Pancreas (tissue), 10 donors: ENCODE measurements at regions not wholly inside any gene's neighbourhood (a gene's known extent, or its start where the extent isn't known, plus 50 kb on each side); places are given as distances from the start of the nearest gene placed in this dataset.

Source experiments
- ATAC-seq, 4 donors: fragments of 200-7000 bp; cut with Tn5 transposase; one replicate each; pipeline versions ENCODE4 v1.8.0 to v1.9.1; 2020; ENCODE audit warnings: mild to moderate bottlenecking in 4 of 4, moderate library complexity in 4 of 4
- DNase-seq, 6 donors: peaks; one replicate each; pipeline ENCODE4 v3.0.0-alpha.2; 2020
- FAIRE-seq: peaks from 2 replicates; lab custom pipeline; 2012; peaks lifted over from hg19 to GRCh38; lab: Jason Lieb, UNC
- H3K27ac ChIP-seq, 4 donors: fragments of 200-600 bp; sonication (generic); 1 replicate in 3 of 4; 2 replicates in 1 of 4; pipeline versions ENCODE4 v1.5.0 to v1.8.0; 2020
- H3K27me3 ChIP-seq, 4 donors: fragments of 200-600 bp; one replicate each; pipeline ENCODE4 v1.8.0; 2021
- H3K36me3 ChIP-seq, 3 donors: fragments of 200-600 bp; sonication (generic) in 1 of 3; one replicate each; pipeline versions ENCODE4 v1.5.0 to v1.8.0; 2020 to 2021
- H3K4me1 ChIP-seq, 3 donors: fragments of 200-600 bp; one replicate each; pipeline ENCODE4 v1.8.0; 2021
- H3K4me3 ChIP-seq, 4 donors: fragments of 200-600 bp; sonication (generic) in 2 of 4; one replicate each; pipeline versions ENCODE4 v1.5.0 to v1.8.0; 2020 to 2021
- H3K9me3 ChIP-seq, 4 donors: fragments of 200-600 bp; one replicate each; pipeline ENCODE4 v1.8.0; 2021
- WGBS, 2 donors: extraction: QIAGEN DNeasy Blood & Tissue Kit; methylation state at CpG; one replicate each; pipeline ENCODE4 v1.1.7; 2013; 5-methylcytosine and 5-hydroxymethylcytosine counted together
- intact Hi-C, 3 donors: fragments of 100-400 bp; cut with DNase I; formaldehyde crosslinking; loops; one replicate each; pipeline versions ENCODE4 v1.11.1 to v1.14.2; 2022
- TF ChIP-seq, protein P1 (sequence below), 4 donors: fragments of 200-600 bp; sonication (generic) in 3 of 4; IDR thresholded peaks; one replicate each; pipeline versions ENCODE4 v1.5.0 to v1.8.0; 2021; ENCODE audit warnings: antibody characterized with exemption in 4 of 4
- donor health status: healthy with polysubstance abuse.
- donor health status: DM: no; HTN: no; CAD: no; lungs with moderate emphysema.
- donor health status: DM: no; HTN: no; CAD: no.
- donor health status: control.
- donor health status: control.
- donor health status: Bipolar disorder and iron deficiency.
- donor health status: DM: yes; HTN: yes; CAD: no.
- donor health status: DM: no; HTN: no; CAD: no.
- donor health status: DM: no; HTN: no; CAD: no.
- donor health status: DM: yes; HTN: yes; CAD: no.

DNA sequence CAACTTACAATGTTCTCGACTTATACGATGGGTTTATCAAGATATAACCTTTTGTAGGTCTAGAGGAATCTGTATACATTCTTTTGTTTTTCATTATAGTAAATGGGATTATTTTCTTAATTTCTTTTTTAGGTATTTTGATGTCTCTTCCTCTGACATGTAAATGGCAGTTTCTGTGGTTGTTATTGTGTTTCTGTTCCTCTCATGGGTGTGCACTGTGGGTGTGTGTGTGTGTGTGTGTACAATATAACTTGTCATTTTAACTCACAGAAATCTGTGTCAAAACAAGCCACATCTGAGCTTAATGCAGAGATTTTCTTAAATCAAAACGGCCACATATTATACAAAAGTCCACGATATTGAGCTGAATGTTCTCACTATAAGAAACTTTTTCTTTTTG is 1300.8 kb upstream of the B3GALT2 start:
- DNase-seq (no peak), FAIRE-seq (no peak), ATAC-seq (no peak)
- WGBS, 2 donors, result 61 to 72% methylated on average over 4 of the region's 4 CpGs
- H3K9me3 ChIP-seq, result no peaks in the 10 kb centered on the region
- no peak overlapping the region for H3K4me3 ChIP-seq
- H3K4me1 ChIP-seq, result no peaks in the 10 kb centered on the region
- no peaks in the 10 kb centered on the region for H3K36me3 ChIP-seq
- H3K27me3 ChIP-seq, result no peaks in the 10 kb centered on the region
- no peak overlapping the region for H3K27ac ChIP-seq
- intact Hi-C loops, result no loop called here
- TF ChIP-seq, protein P1, sequence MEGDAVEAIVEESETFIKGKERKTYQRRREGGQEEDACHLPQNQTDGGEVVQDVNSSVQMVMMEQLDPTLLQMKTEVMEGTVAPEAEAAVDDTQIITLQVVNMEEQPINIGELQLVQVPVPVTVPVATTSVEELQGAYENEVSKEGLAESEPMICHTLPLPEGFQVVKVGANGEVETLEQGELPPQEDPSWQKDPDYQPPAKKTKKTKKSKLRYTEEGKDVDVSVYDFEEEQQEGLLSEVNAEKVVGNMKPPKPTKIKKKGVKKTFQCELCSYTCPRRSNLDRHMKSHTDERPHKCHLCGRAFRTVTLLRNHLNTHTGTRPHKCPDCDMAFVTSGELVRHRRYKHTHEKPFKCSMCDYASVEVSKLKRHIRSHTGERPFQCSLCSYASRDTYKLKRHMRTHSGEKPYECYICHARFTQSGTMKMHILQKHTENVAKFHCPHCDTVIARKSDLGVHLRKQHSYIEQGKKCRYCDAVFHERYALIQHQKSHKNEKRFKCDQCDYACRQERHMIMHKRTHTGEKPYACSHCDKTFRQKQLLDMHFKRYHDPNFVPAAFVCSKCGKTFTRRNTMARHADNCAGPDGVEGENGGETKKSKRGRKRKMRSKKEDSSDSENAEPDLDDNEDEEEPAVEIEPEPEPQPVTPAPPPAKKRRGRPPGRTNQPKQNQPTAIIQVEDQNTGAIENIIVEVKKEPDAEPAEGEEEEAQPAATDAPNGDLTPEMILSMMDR (IDR thresholded peaks at IDR 0.05), result no peak

GRCh38 chr1:194485432-194485831 is 1299.0 kb upstream of the B3GALT2 start:
- H3K4me1 ChIP-seq, result no peaks in the 10 kb centered on the region
- H3K4me3 ChIP-seq, result no peak overlapping the region
- TF ChIP-seq, protein P1 (IDR thresholded peaks at IDR 0.05), result no peak
- no peaks in the 10 kb centered on the region for H3K9me3 ChIP-seq
- no peaks in the 10 kb centered on the region for H3K36me3 ChIP-seq
- ATAC-seq (no peak), DNase-seq (no peak), FAIRE-seq (no peak)
- intact Hi-C loops, result no loop called here
- H3K27me3 ChIP-seq, result no peaks in the 10 kb centered on the region
- no peak overlapping the region for H3K27ac ChIP-seq

DNA sequence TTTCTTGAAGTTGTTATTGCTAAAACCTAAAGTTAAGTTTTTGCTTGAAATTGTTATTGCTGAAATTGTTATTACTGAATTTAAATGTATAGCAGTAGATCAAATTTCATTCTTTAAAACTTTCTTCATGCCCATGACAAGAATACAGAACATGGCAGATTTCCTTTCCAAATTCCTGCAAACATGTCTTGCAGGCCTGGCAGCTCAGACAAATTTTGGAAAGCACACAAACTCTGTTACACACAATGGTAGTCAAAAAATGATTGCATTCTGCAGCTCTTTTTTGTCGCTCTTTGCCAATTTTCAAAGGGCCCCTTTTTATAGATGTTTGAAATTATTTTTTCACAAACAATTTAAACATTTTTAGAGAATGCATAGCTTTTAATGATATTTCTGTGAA is 1292.3 kb upstream of the B3GALT2 start:
- Histone ChIP-seq H3K4me1 (no peaks in the 10 kb centered on the region), H3K4me3 (no peak overlapping the region), H3K9me3 (no peaks in the 10 kb centered on the region), H3K36me3 (no peaks in the 10 kb centered on the region), H3K27me3 (no peaks in the 10 kb centered on the region), H3K27ac (no peak overlapping the region)
- no peak for DNase-seq
- WGBS, 2 donors, result 83 to 90% methylated on average over 1 of the region's 1 CpG
- FAIRE-seq, result no peak
- no peak for ATAC-seq
- intact Hi-C loops, result no loop called here
- TF ChIP-seq, protein P1 (IDR thresholded peaks at IDR 0.05), result no peak

DNA sequence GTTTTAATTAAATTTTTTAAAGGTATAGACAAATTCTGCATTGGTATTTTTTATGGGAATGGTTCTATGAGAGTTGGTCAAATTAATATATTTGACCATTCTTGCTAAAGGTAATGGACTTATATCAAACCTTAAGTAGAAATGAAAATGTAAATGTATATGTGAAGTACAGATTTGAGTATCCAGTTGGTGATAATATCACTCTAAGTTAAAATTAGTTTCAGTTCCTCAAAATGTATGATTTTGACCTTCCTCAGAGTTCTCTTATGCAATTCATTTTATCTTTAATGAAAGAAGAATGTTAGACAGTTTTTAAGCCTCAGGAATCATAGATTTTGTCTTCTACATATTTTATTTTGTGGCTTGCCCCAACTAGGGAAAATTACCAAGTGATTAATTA is 1291.5 kb upstream of the B3GALT2 start:
- intact Hi-C loops, result no loop called here
- H3K9me3 ChIP-seq, result no peaks in the 10 kb centered on the region
- FAIRE-seq (no peak), DNase-seq (no peak), ATAC-seq (no peak)
- no peaks in the 10 kb centered on the region for H3K36me3 ChIP-seq
- H3K27me3 ChIP-seq, result no peaks in the 10 kb centered on the region
- TF ChIP-seq, protein P1 (IDR thresholded peaks at IDR 0.05), result no peak
- H3K4me3 ChIP-seq, result no peak overlapping the region
- H3K4me1 ChIP-seq, result no peaks in the 10 kb centered on the region
- H3K27ac ChIP-seq, result no peak overlapping the region

GRCh38 chr1:194476872-194477271 is 1290.5 kb upstream of the B3GALT2 start:
- Histone ChIP-seq H3K36me3 (no peaks in the 10 kb centered on the region), H3K27me3 (no peaks in the 10 kb centered on the region), H3K4me1 (no peaks in the 10 kb centered on the region), H3K9me3 (no peaks in the 10 kb centered on the region), H3K27ac (no peak overlapping the region), H3K4me3 (no peak overlapping the region)
- WGBS, 2 donors, result 43 to 45% methylated on average over 2 of the region's 2 CpGs
- TF ChIP-seq, protein P1 (IDR thresholded peaks at IDR 0.05), result no peak
- ATAC-seq (no peak), DNase-seq (no peak), FAIRE-seq (no peak)
- intact Hi-C loops, result no loop called here
